B cell (primary cell): ENCODE measurements at regions not wholly inside any gene's neighbourhood (a gene's known extent, or its start where the extent isn't known, plus 50 kb on each side); places are given as distances from the start of the nearest gene placed in this dataset.

Source experiments
- ATAC-seq: fragments of 200-7000 bp; cut with Tn5 transposase; one replicate; pipeline ENCODE4 v1.10.0; 2021; ENCODE audit warnings: low read depth, mild to moderate bottlenecking, moderate number of reproducible peaks, moderate library complexity
- CTCF ChIA-PET: fragments of 350-600 bp; sonication (Branson Sonifier 250); formaldehyde crosslinking; loops from one replicate; lab custom pipeline; 2021; ENCODE audit warnings: antibody characterized with exemption, inconsistent platforms; lab: Charles Lee
- POLR2A ChIA-PET: fragments of 350-600 bp; sonication (Branson Sonifier 250); formaldehyde crosslinking; loops from one replicate; lab custom pipeline; 2021; ENCODE audit warnings: antibody characterized with exemption; lab: Charles Lee
- DNase-seq: peaks from one replicate; pipeline ENCODE4 v3.0.0; 2013
- H2AFZ ChIP-seq: 2 replicates; pipeline ENCODE4 v1.6.1; 2012; ENCODE audit warnings: mild to moderate bottlenecking, low read depth, low read length; ENCODE audit not compliant: insufficient read depth, poor library complexity, severe bottlenecking
- H3K27ac ChIP-seq, 2 donors: 1 replicate in 1 of 2; 2 replicates in 1 of 2; pipeline ENCODE4 v1.5.1; 2012 to 2013; ENCODE audit warnings: low read length in 2 of 2, mild to moderate bottlenecking in 2 of 2, moderate library complexity in 1 of 2
- H3K27me3 ChIP-seq, 4 experiments: fragments of 200-600 bp in 1 of 4; sonication (generic) in 1 of 4; replicated peaks in 1 of 4; 1 replicate in 2 of 4; 2 replicates in 2 of 4; pipeline versions ENCODE4 v1.6.1 to v1.7.0; 2013 to 2016; ENCODE audit warnings: low read length in 3 of 4, mild to moderate bottlenecking in 2 of 4, mixed read lengths in 1 of 4, moderate library complexity in 1 of 4; ENCODE audit not compliant: insufficient read depth in 4 of 4, control insufficient read depth in 3 of 4; ENCODE audit errors: control extremely low read depth in 1 of 4
- H3K36me3 ChIP-seq, 2 experiments: replicated peaks in 1 of 2; 1 replicate in 1 of 2; 2 replicates in 1 of 2; pipeline versions ENCODE4 v1.6.1 to v1.7.1; 2013; ENCODE audit warnings: low read length in 1 of 2; ENCODE audit not compliant: insufficient read depth in 2 of 2, control insufficient read depth in 1 of 2; ENCODE audit errors: control extremely low read depth in 1 of 2, extremely low read depth in 1 of 2
- H3K4me1 ChIP-seq, 2 donors: fragments of 200-600 bp in 1 of 2; sonication (generic) in 1 of 2; 1 replicate in 1 of 2; 2 replicates in 1 of 2; pipeline versions ENCODE4 v1.5.1 to v1.6.1; 2013 to 2017; ENCODE audit warnings: low read length in 2 of 2; ENCODE audit not compliant: control insufficient read depth in 2 of 2, insufficient read depth in 2 of 2
- H3K4me2 ChIP-seq: replicated peaks from 2 replicates; pipeline ENCODE3; 2012; ENCODE audit warnings: mild to moderate bottlenecking, low read depth, low read length; ENCODE audit not compliant: poor library complexity, severe bottlenecking
- H3K4me3 ChIP-seq, 5 experiments: fragments of 200-600 bp in 1 of 5; sonication (generic) in 1 of 5; 1 replicate in 3 of 5; 2 replicates in 2 of 5; pipeline versions ENCODE4 v1.5.1 to v1.7.0; 2011 to 2016; ENCODE audit warnings: low read length in 4 of 5, mild to moderate bottlenecking in 4 of 5, low read depth in 2 of 5, control low read depth in 1 of 5, moderate library complexity in 1 of 5; ENCODE audit not compliant: insufficient read depth in 1 of 5; ENCODE audit errors: control extremely low read depth in 1 of 5, extremely low read depth in 1 of 5
- H3K79me2 ChIP-seq: fragments of 200-600 bp; sonication (generic); one replicate; pipeline ENCODE4 v1.6.0; 2016; ENCODE audit warnings: low read length; ENCODE audit not compliant: control insufficient read depth, insufficient read depth
- H3K9ac ChIP-seq: fragments of 200-600 bp; sonication (generic); 2 replicates; pipeline ENCODE4 v1.6.1; 2017; ENCODE audit warnings: mild to moderate bottlenecking, low read length, moderate library complexity
- H3K9me3 ChIP-seq, 3 donors: one replicate each; pipeline versions ENCODE4 v1.6.1 to v1.7.1; 2013; ENCODE audit warnings: low read length in 2 of 3; ENCODE audit not compliant: control insufficient read depth in 2 of 3, insufficient read depth in 1 of 3; ENCODE audit errors: control extremely low read depth in 1 of 3
- H4K20me1 ChIP-seq: 2 replicates; pipeline ENCODE4 v1.6.0; 2012; ENCODE audit warnings: mild to moderate bottlenecking, low read length; ENCODE audit not compliant: insufficient read depth, control insufficient read depth, poor library complexity, severe bottlenecking
- H3K27ac Mint-ChIP-seq: one replicate; pipeline ENCODE4 v1.8.0; 2021; ENCODE audit warnings: mixed read lengths
- H3K27me3 Mint-ChIP-seq: one replicate; pipeline ENCODE4 v1.8.0; 2021; ENCODE audit warnings: mixed read lengths
- H3K4me1 Mint-ChIP-seq: one replicate; pipeline ENCODE4 v1.8.0; 2021; ENCODE audit warnings: mixed read lengths
- H3K4me3 Mint-ChIP-seq: one replicate; pipeline ENCODE4 v1.8.0; 2021; ENCODE audit warnings: mixed read lengths
- H3K9me3 Mint-ChIP-seq: one replicate; pipeline ENCODE4 v1.8.0; 2022; ENCODE audit warnings: mixed read lengths; ENCODE audit not compliant: insufficient read depth
- EZH2 ChIP-seq: IDR thresholded peaks from 2 replicates; pipeline ENCODE4 v1.6.1; 2012; ENCODE audit warnings: borderline replicate concordance, low read depth, mild to moderate bottlenecking, moderate library complexity, low read length; ENCODE audit not compliant: insufficient read depth, poor library complexity, severe bottlenecking
- WGBS: methylation state at CpG from one replicate; pipeline ENCODE4 v1.1.5; 2013; ENCODE audit warnings: missing lambda C conversion rate; ENCODE audit not compliant: insufficient coverage; 5-methylcytosine and 5-hydroxymethylcytosine counted together
- intact Hi-C: fragments of 100-400 bp; cut with micrococcal nuclease; formaldehyde crosslinking; loops from one replicate; pipeline ENCODE4 v1.10.0; 2022
- TF ChIP-seq, protein P1 (sequence below): fragments of 200-600 bp; IDR thresholded peaks from one replicate; pipeline ENCODE4 v1.8.0; 2022; ENCODE audit warnings: antibody characterized with exemption, mild to moderate bottlenecking

DNA sequence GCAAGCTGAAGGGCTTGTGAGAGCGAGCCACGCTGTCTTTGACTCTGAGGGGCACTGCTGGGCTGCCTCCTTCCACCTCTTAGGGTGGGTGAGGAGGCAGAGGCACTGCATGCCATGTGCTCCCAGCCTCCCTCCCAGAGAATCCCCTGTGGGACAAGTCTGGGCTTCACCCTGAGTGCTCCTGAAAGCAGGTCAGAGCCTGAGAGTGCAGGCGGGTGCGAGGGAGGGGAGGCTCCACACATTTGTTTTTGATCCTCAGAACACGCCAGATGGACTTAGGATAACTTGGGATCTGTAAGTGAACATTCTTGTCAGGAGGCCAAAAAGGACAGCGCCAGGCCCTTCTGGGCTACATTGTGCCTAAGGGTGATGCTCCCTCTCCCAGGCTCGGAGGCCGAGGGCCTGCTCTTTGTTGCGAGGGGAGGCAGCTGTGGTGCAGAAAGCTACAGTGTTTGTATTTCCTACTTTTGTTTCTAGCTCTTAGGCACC lies 155.4 kb downstream of the TMX1 start:
- Histone ChIP-seq H2AFZ (no peak overlapping the region), H3K4me1 (no peaks in the 10 kb centered on the region), H3K27ac (no peak overlapping the region), H3K9ac (no peak overlapping the region), H4K20me1 (no peaks in the 10 kb centered on the region), H3K9me3 (no peaks in the 10 kb centered on the region), H3K79me2 (no peaks in the 10 kb centered on the region), H3K4me2 (no peak overlapping the region), H3K27me3 (peaks cover 0 to 6% (median 0%) of the 10 kb centered on the region in 4 experiments), H3K4me3 (no peak overlapping the region), H3K36me3 (no peaks in the 10 kb centered on the region)
- TF ChIP-seq EZH2 = no peak
- TF ChIP-seq, protein P1, sequence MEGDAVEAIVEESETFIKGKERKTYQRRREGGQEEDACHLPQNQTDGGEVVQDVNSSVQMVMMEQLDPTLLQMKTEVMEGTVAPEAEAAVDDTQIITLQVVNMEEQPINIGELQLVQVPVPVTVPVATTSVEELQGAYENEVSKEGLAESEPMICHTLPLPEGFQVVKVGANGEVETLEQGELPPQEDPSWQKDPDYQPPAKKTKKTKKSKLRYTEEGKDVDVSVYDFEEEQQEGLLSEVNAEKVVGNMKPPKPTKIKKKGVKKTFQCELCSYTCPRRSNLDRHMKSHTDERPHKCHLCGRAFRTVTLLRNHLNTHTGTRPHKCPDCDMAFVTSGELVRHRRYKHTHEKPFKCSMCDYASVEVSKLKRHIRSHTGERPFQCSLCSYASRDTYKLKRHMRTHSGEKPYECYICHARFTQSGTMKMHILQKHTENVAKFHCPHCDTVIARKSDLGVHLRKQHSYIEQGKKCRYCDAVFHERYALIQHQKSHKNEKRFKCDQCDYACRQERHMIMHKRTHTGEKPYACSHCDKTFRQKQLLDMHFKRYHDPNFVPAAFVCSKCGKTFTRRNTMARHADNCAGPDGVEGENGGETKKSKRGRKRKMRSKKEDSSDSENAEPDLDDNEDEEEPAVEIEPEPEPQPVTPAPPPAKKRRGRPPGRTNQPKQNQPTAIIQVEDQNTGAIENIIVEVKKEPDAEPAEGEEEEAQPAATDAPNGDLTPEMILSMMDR = no peak
- H3K4me3 Mint-ChIP-seq = no peak overlapping the region
- ATAC-seq = no peak
- WGBS = 95% methylated on average over 8 of the region's 9 CpGs
- no peaks in the 10 kb centered on the region for H3K9me3 Mint-ChIP-seq
- peaks cover 12% of the 10 kb centered on the region for H3K27me3 Mint-ChIP-seq
- intact Hi-C loops = no loop called here
- no peaks in the 10 kb centered on the region for H3K4me1 Mint-ChIP-seq
- H3K27ac Mint-ChIP-seq = no peak overlapping the region
- DNase-seq = no peak
- POLR2A ChIA-PET = no interaction called here
- CTCF ChIA-PET = no interaction called here

DNA sequence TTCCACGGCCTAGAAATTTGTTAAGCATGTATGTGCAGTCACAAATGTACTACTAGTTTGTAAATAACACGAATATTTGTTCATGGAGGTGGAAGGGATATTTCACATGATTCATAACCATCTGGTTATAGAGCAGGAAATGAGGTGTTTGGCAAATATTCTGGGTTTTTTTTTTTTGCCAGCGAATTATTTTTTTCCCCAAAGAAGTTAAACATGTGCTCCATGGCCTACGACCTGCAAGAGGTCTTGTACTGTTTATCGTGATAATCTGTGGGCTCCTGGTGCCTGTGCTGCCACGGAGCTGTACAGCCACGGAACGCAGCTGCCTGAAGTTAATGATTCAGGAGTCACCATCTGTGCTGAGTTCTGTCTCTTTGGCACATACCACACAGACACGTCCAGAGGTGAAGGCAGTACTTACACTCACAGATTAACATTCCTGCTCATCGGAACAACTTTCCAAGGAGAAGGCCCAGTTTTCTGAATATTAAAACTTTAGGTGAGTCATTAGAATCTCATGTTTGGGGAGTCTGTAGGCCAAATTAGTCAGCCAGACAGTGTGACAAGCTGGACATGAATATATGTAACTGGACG lies 156.3 kb downstream of the TMX1 start:
- ATAC-seq (no peak), DNase-seq (no peak)
- no peak for TF ChIP-seq EZH2
- TF ChIP-seq, protein P1 = no peak
- Histone ChIP-seq H3K79me2 (no peaks in the 10 kb centered on the region), H4K20me1 (no peaks in the 10 kb centered on the region), H3K4me1 (no peaks in the 10 kb centered on the region), H3K9me3 (no peaks in the 10 kb centered on the region), H2AFZ (no peak overlapping the region), H3K9ac (no peak overlapping the region), H3K36me3 (no peaks in the 10 kb centered on the region), H3K27ac (no peak overlapping the region), H3K27me3 (peaks cover 0 to 6% (median 0%) of the 10 kb centered on the region in 4 experiments), H3K4me3 (no peak overlapping the region), H3K4me2 (no peak overlapping the region)
- H3K9me3 Mint-ChIP-seq = no peaks in the 10 kb centered on the region
- no peaks in the 10 kb centered on the region for H3K4me1 Mint-ChIP-seq
- intact Hi-C loops = no loop called here
- peaks cover 12% of the 10 kb centered on the region for H3K27me3 Mint-ChIP-seq
- CTCF ChIA-PET = no interaction called here
- H3K27ac Mint-ChIP-seq = no peak overlapping the region
- WGBS = 85% methylated on average over 6 of the region's 11 CpGs
- H3K4me3 Mint-ChIP-seq = no peak overlapping the region
- POLR2A ChIA-PET = no interaction called here
